Astrocyte of the spinal cord (primary cell): ENCODE measurements at regions not wholly inside any gene's neighbourhood (a gene's known extent, or its start where the extent isn't known, plus 50 kb on each side); places are given as distances from the start of the nearest gene placed in this dataset.

Experiments
- DNase-seq: peaks from one replicate; pipeline ENCODE4 v3.0.0; 2011; ENCODE audit warnings: low read depth, low spot score
- H3K4me3 ChIP-seq: 2 replicates; pipeline ENCODE4 v1.5.1; 2011; ENCODE audit warnings: low read depth, mild to moderate bottlenecking, low read length, moderate library complexity
- CTCF ChIP-seq: IDR thresholded peaks from 2 replicates; pipeline ENCODE4 v1.5.1; 2012; ENCODE audit warnings: low read depth, mild to moderate bottlenecking, low read length, inconsistent platforms
- in situ Hi-C: cut with HindIII; loops from 2 replicates; pipeline ENCODE4 v1.10.0; 2017; ENCODE audit warnings: low sequenced_read_pairs

GRCh38 chr1:118698911-118699310 lies 289.2 kb downstream of the TBX15 start:
- DNase-seq, result no peak
- H3K4me3 ChIP-seq, result no peak overlapping the region
- TF ChIP-seq CTCF, result no peak
- in situ Hi-C loops, result no loop called here

GRCh38 chr1:118692143-118692542 lies 296.0 kb downstream of the TBX15 start:
- H3K4me3 ChIP-seq, result no peak overlapping the region
- no peak for DNase-seq
- in situ Hi-C loops, result no loop called here
- no peak for TF ChIP-seq CTCF

GRCh38 chr1:118688891-118689290 lies 299.3 kb downstream of the TBX15 start:
- in situ Hi-C loops, result no loop called here
- TF ChIP-seq CTCF, result no peak
- H3K4me3 ChIP-seq, result no peak overlapping the region
- DNase-seq, result peak; percentile 26

GRCh38 chr1:118661769-118662320 lies 326.3 kb downstream of the TBX15 start:
- no peak overlapping the region for H3K4me3 ChIP-seq
- no peak for DNase-seq
- in situ Hi-C loops, result no loop called here
- no peak for TF ChIP-seq CTCF

- no peak for TF ChIP-seq CTCF
- DNase-seq, result no peak
- H3K4me3 ChIP-seq, result no peak overlapping the region
- in situ Hi-C loops, result no loop called here
Measured at GRCh38 chr1:118660769-118661168, 327.4 kb downstream of the TBX15 start.

GRCh38 chr1:118659646-118660045 lies 328.5 kb downstream of the TBX15 start:
- no peak overlapping the region for H3K4me3 ChIP-seq
- no peak for DNase-seq
- TF ChIP-seq CTCF, result no peak
- in situ Hi-C loops, result no loop called here
